GM18909 (cell line): ENCODE measurements at regions not wholly inside any gene's neighbourhood (a gene's known extent, or its start where the extent isn't known, plus 50 kb on each side); places are given as distances from the start of the nearest gene placed in this dataset.

Source experiments
- ATAC-seq: cut with Tn5 transposase; IDR thresholded peaks from one replicate; pipeline ENCODE4 v1.9.1; 2021; ENCODE audit warnings: mild to moderate bottlenecking; ENCODE audit not compliant: unreplicated experiment, poor library complexity

- ATAC-seq: no peak
These were observed 142.5 kb downstream of the CHIC2 start for GRCh38 chr4:53921856-53922255.

GRCh38 chr4:53920883-53921282 is 143.5 kb downstream of the CHIC2 start:
- ATAC-seq: no peak

GRCh38 chr4:53920116-53920515 is 144.3 kb downstream of the CHIC2 start:
- no peak for ATAC-seq

DNA sequence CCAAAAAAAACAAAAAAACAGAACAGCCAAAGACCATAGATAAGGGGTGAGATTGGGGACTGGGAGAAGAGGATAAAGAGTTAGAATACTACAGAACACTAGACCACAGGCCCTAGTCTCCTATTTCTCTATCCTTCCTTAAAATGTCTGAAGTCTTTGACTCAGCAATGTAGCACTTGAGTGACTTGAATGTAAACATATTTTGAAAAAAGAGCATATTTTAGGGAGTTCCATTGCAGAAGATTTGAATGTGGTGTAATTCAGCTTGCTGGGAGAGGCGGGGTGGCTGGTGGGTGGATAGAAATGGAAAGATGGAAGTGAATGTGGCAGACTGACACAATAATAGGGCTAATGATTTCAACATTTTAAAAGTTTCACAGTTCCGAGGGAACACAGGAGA is 144.9 kb downstream of the CHIC2 start:
- ATAC-seq: no peak

DNA sequence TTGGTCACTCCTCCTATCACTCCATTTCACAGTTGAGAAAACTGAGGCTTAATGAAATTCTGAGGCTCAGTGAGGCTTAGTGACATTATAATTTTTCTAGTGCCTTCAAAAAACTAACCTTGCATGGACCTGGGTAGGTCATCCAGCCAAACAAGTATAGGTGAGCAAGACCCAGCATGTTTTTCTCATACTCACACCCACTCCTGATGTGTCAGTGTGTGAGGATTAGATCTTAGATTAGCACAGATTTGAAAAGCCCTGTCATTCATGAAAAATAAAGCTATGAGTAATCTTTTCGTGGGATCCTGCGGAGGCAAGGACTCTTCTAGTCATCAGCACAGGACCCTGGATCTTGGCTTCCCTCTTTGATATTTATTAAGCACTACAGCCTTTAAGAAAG is 146.7 kb downstream of the CHIC2 start:
- no peak for ATAC-seq

DNA sequence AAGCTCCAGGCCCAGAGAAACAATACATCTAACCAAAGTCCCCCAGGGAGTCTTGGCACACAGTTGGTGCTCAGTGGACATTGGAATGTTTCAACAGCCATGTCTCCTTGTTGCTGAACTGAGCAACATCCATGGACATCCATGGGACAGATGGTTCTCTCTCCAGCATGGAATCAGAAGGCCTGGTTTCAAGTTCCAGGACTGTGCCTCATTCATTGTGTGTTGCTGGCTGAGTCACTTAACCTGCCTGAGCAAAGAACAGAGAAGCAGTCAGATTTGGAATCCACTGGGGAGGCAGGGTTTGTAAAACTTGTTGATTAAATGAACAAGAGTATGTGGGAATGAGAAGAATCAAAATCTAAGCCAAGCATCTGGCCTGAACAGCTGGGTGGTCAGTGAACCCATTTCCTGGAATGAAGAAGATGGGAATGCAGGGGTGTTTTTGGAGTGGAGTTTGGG is 147.9 kb downstream of the CHIC2 start:
- no peak for ATAC-seq

- ATAC-seq: no peak
These were observed 149.9 kb downstream of the CHIC2 start for GRCh38 chr4:53914313-53915016.

GRCh38 chr4:53913771-53914170 is 150.6 kb downstream of the CHIC2 start:
- ATAC-seq: no peak

GRCh38 chr4:53912766-53913497 is 151.5 kb downstream of the CHIC2 start:
- no peak for ATAC-seq

GRCh38 chr4:53908661-53909078 is 155.7 kb downstream of the CHIC2 start:
- ATAC-seq: no peak

DNA sequence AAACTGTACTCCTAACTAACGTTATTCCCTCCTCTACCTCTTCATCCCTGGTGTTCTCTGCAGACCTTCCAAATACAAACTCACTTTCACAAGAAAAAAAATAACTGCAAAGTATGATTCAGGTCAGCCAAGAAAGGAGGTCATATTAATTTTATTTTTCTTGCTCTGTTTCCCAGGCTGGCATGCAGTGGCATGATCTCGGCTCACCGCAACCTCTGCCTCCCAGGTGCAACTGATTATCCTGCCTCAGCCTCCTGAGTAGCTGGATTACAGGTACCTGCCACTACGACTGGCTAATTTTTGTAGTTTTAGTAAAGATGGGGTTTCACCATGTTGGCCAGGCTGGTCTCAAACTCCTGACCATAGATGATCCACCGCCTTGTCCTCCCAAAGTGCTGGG is 156.6 kb downstream of the CHIC2 start:
- no peak for ATAC-seq

DNA sequence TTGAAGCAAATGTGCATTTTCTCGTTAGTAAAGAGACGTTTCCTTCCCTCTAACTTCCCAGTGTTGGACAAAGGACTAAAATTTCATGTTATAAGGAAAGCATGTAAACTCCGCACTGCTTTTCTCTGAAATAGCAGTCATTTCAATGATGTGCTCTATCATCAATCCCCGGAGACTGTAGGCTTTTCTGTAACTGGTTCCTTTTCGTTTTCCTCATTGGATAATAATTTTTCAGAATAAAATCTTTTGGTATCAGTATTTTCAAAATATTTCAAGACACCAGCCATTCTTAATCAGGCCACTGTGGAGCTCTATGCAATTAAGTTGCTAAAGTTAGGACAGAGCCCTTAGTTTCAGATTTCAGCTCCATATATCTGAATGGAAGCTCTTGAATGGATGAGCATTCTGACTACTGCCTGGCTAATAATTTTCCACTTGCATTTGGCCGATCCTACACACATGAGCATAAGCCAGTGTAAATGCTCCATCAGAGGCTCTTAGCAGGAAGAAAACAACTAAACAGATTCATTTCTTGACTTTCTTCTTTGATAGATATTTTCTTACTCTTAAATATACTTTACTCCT is 157.7 kb downstream of the CHIC2 start:
- ATAC-seq: no peak

DNA sequence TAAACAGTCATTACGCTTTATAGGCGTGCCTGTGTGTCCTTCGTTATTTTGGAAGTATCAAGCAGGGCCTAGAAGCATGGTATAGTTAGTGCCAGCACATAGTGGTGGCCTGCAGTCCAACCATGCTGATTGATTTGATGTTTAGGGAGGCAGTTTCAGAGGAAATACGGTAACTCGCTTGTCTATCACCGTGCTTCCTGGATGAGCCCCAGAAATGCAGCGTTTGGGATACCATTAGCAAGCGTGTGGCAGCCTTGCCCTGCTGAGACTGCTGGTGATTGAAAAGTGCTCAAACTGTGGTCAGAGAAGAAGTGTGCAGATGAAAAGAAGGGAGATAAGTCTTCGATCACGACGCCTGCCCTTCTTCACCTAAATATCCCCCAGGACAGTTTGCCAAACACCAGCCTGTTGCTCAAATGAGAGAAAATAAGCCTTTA is 158.4 kb downstream of the CHIC2 start:
- ATAC-seq: no peak

DNA sequence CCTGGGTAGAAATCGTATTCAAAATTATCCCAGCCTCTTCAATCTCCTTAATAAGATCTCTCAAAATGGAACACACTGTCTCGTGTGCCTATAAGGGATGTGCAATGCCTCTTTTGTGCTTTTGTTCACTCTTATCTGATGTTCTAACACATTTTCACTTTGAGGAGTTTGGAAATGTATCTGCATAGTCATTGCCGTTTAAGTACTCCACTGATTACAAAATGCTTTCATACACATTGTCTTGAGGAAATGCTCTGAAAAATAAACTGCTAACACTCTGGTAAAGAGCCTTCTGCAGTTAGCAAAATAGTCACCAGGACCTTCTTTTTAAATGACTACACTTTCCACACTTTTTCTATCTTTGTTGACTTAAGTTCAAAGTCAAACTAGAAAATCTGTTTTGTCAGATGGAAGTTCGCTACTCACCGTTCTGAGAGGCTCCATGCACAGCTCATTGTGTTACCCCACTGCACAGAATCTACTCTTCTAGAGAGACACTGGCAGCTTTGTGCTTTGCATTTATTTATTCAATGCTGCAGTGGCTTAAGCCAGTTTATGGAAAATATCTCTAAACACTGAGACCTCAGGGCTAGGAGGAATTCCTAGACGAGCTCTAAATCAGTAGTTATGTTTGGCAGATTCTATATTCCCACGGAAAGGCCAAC is 159.0 kb downstream of the CHIC2 start:
- no peak for ATAC-seq

DNA sequence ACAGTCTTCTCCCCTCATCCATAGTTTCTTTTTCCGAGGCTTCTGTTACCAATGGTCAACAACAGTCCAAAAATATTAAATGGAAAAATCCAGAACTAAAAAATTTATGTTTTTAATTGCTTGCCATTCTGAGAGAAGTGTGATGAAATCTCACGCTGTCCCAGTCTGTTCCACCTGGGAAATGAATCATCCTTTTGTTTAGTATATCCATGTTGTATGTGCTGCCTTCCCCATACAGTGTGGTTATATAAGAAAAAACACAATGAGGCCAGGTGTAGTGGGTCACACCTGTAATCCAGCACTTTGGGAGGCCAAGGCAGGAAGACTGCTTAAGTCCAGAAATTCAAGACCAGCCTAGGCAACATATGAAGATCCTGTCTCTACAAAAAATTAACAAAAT is 161.6 kb downstream of the CHIC2 start:
- no peak for ATAC-seq

- ATAC-seq: no peak
These were observed 164.1 kb downstream of the CHIC2 start for GRCh38 chr4:53900271-53900649.

DNA sequence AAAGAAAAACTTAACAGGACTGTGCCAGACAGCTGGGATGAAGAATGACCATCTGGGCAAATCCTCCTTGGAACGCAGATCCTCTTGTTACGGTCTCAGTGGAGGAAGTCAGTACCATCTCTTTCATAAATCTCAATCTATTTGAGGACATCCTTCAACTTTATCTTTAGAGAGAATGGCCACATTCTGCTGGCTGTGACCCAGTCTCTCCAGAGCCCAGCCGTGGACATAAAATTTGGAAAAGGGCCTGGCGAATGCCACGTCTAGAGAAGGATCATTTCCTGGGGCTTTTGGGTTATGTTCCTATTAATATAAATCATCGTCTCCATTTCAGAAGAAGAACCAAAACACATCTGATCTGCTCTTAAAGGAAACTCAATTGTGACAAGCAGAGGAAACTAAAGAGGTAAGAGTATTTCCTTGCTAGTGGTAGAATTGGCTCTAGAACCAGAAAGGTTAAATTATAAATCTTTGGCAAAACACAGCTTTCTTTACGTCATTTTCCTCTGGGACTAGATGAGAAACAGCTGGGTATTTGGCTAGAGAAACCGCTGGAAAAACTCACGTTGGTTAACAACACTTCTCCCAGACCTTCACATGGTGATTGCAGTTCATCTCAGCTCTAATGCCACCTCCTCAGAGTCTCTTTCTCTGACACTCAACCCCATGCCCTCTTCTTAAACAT is 164.7 kb downstream of the CHIC2 start:
- no peak for ATAC-seq

DNA sequence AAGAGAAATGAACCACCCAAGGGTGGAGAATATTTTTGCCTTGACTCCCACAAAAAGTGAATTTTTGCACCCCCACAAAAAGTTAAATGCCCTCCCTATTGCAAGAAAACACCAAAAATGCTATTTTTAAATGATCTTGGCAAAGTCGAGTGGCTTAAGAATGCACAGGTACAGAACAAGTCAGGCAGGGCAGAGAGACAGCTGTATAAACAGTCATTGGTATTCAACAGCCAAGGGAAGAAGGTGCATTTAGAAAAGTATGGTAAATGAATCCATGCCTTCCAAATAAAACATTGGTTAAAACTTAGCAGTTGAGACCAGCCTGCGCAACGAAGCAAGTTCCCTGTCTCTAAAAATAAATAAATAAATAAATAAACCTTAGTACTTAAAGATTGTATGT is 169.3 kb downstream of the CHIC2 start:
- ATAC-seq: no peak

- ATAC-seq: no peak
These were observed 173.9 kb downstream of the CHIC2 start for GRCh38 chr4:53890461-53890860.

DNA sequence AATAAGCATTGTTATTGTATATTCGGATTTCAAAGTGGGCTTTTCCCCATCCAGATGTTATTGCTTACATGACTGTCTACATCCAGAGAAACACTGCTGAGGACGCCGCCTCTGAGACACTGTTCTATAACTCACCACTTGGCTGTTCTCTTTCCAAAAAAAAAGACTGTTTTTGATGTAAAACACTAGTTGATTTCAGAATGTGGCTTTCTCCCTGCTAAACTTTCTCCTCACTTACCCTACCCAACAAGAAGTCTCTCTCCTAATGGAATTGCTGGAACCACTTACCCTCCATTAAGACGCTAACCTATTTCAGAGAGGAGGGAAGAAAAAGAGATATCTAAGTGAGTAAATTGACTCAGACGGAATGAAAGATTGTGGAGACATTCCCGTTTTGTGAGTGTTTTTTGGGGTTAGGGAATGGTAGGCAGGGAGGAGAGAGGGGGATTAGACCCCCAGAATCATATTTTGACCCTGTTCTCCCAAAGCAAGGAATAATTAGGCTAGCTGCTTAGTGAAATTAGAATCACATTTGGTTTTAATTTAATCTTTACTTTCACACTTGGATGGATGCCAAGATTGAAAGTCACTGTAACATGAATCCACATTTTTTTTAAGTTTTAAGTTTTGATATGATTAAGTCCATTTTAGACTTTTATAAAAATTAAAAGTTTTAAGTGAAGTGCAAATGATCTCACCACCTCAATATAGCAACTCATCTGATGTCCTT is 174.9 kb downstream of the CHIC2 start:
- ATAC-seq: no peak
